H1 (cell line): ENCODE measurements at regions not wholly inside any gene's neighbourhood (a gene's known extent, or its start where the extent isn't known, plus 50 kb on each side); places are given as distances from the start of the nearest gene placed in this dataset.

Source experiments
- EP300 ChIP-seq, 2 experiments: IDR thresholded peaks; 1 replicate in 1 of 2; 2 replicates in 1 of 2; pipeline ENCODE4 v1.6.1; 2011 to 2012; ENCODE audit warnings: low read depth in 2 of 2, low read length in 2 of 2, mild to moderate bottlenecking in 2 of 2, borderline replicate concordance in 1 of 2, inconsistent platforms in 1 of 2, moderate library complexity in 1 of 2
- POU5F1 ChIP-seq: IDR thresholded peaks from 2 replicates; pipeline ENCODE4 v1.6.1; 2011; ENCODE audit warnings: low read depth, mild to moderate bottlenecking, low read length, moderate library complexity
- RAD21 ChIP-seq, 2 experiments: IDR thresholded peaks in 1 of 2; conservative IDR thresholded peaks in 1 of 2; 2 replicates each; pipeline ENCODE4 v1.6.1; 2011; ENCODE audit warnings: low read depth in 2 of 2, low read length in 2 of 2, improper control_type of control experiment in 1 of 2, inconsistent platforms in 1 of 2, mild to moderate bottlenecking in 1 of 2, moderate library complexity in 1 of 2
- SP2 ChIP-seq: IDR thresholded peaks from 2 replicates; pipeline ENCODE4 v1.6.1; 2012; ENCODE audit warnings: mild to moderate bottlenecking, low read length, inconsistent platforms
- TBP ChIP-seq: IDR thresholded peaks from 2 replicates; pipeline ENCODE4 v1.6.1; 2011; ENCODE audit warnings: low read depth, low read length, improper control_type of control experiment
- YY1 ChIP-seq: IDR thresholded peaks from 2 replicates; pipeline ENCODE4 v1.6.1; 2011; ENCODE audit warnings: low read depth, mild to moderate bottlenecking, low read length
- TF ChIP-seq, protein P1 (sequence below), 3 experiments: IDR thresholded peaks; 1 replicate in 2 of 3; 2 replicates in 1 of 3; pipeline versions ENCODE4 v1.5.1 to v1.6.1; 2011; ENCODE audit warnings: low read length in 3 of 3, mild to moderate bottlenecking in 3 of 3, inconsistent platforms in 2 of 3, low read depth in 1 of 3, moderate library complexity in 1 of 3; ENCODE audit not compliant: insufficient read depth in 1 of 3; ENCODE audit errors: control extremely low read depth in 1 of 3

DNA sequence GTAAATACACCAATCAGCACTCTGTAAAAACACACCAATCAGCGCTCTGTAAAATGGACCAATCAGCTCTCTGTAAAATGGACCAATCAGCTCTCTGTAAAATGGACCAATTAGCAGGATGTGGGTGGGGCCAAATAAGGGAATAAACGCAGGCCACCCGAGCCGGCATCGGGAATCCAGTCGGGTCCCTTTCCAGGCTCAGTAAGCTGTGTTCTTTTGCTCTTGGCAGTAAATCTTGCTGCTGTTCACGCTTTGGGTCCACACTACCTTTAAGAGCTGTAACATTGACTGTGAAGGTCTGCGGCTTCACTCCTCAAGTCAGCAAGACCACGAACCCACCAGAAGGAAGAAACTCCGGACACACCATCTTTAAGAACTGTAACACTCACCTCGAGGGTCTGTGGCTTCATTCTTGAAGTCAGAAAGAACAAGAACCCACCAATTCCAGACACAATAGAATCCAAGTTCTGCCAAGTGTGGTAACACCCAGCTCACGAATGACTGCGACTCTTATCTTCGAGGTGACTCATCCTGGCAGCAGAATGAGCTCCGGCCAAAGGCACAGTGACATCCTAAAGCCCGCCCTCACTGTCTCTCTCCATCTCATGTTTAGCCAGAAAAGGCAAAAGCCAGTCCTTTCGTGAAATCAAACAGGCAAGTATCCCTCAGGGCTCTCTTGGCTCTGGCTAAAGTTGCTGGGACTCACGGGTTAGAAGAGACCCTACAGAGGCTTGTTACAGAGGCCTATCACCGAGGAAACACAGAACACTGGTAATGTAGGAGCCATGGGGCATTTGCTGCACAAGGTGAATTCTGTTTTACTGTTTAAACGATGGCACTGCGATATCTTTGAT is 155.2 kb downstream of the FAM43A start (continued):
- TF ChIP-seq EP300 (IDR thresholded peaks at IDR 0.05; ENCODE audit: borderline replicate concordance in 1 of 2, low read depth in 2 of 2, low read length in 2 of 2) (no peak), TBP (no peak), POU5F1 (no peak), RAD21 (IDR thresholded peaks at IDR 0.05 in 1 of 2, conservative IDR thresholded peaks at IDR 0.05 in 1 of 2; ENCODE audit: low read depth in 2 of 2, low read length in 2 of 2) (no peak), YY1 (no peak), SP2 (no peak)
- TF ChIP-seq, protein P1, sequence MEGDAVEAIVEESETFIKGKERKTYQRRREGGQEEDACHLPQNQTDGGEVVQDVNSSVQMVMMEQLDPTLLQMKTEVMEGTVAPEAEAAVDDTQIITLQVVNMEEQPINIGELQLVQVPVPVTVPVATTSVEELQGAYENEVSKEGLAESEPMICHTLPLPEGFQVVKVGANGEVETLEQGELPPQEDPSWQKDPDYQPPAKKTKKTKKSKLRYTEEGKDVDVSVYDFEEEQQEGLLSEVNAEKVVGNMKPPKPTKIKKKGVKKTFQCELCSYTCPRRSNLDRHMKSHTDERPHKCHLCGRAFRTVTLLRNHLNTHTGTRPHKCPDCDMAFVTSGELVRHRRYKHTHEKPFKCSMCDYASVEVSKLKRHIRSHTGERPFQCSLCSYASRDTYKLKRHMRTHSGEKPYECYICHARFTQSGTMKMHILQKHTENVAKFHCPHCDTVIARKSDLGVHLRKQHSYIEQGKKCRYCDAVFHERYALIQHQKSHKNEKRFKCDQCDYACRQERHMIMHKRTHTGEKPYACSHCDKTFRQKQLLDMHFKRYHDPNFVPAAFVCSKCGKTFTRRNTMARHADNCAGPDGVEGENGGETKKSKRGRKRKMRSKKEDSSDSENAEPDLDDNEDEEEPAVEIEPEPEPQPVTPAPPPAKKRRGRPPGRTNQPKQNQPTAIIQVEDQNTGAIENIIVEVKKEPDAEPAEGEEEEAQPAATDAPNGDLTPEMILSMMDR (IDR thresholded peaks at IDR 0.05; ENCODE audit: control extremely low read depth in 1 of 3, insufficient read depth in 1 of 3, low read depth in 1 of 3, low read length in 3 of 3): no peak
